Activated CD4-positive, CD25-positive, alpha-beta regulatory T cell treated with anti-CD3 and anti-CD28 coated beads, Interleukin-2, amount 50 U/mL, for 24 hours (primary cell): ENCODE measurements at regions not wholly inside any gene's neighbourhood (a gene's known extent, or its start where the extent isn't known, plus 50 kb on each side); places are given as distances from the start of the nearest gene placed in this dataset.

Experiments
- ATAC-seq, 2 donors: fragments of 150-1000 bp; cut with Tn5 transposase; one replicate each; pipeline ENCODE4 v1.10.0; 2021; ENCODE audit warnings: mild to moderate bottlenecking in 1 of 2, moderate library complexity in 1 of 2

DNA sequence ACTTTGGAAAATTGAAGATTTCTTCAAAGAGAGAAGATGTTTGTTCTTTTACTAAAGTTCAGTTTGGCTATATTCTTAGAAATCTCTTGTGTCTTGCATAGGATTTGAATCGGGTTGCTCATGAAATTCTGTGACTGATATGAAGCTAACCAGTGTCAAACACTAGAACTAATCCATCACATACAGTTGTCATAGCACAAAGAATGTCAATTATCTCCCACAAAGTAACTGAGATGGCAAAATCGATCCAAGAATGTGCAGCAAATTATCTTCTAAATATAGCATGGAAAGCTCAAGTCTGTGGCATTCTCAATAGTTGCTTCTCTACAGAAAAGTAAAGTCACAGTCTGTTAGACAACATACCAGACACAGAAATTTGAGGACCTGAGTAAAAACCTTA, 768.1 kb upstream of the LRRN3 start:
- no peak for ATAC-seq

DNA sequence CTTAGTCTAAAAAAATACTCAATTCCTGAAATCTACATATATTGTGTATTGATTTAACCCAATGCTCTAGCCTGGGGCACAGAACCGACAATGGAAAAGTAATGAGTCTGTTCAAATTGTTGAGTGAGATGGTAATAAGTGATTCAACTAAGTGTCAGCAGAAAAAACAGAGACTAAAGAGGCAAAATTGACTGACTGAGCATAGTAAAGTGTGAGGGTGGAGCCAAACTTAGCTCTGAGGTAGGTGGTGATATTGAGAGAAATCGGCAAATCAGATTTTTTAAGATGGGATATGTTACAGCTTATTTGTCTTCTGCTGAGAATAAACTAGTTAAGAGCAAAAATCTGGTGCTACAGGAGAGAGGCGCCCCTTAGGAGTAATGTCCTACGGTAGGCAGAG, 764.0 kb upstream of the LRRN3 start:
- no peak for ATAC-seq

DNA sequence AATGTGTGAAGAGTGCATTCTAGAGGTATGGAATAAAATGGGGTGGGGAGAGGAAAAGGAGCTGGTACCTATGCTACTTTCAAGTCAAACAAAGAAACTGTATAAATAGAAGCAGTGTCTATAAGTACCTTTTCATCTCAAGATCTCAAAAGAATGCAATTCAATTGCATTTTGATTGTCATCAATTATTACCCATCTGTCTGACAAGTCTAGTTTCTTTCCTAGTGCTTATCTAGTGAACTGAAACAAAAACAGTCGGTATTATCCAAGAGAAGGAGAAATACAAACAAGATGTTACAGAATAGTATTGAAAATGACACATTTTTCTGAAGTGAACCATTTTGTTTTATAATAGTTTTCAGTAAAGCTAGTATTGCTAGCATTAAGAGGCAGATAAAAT, 754.5 kb upstream of the LRRN3 start:
- no peak for ATAC-seq

DNA sequence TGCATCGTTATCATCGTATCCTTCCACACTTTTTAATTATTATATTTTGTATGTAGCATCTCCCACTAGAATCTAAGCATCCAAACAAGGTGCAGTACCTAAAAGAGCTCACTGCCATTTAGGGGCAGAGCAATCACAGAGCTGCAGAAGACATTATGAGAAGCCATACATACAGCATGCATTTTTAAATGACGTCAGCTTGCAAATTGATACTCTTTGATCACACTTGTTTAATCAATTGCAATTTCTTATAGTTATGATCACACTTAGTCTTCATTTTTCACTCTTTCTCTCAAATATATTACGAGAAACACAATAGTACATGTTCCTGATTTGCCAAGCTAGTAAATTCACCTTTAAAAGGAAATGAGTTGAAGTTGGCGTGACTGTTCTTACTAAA, 753.3 kb upstream of the LRRN3 start:
- ATAC-seq: no peak

DNA sequence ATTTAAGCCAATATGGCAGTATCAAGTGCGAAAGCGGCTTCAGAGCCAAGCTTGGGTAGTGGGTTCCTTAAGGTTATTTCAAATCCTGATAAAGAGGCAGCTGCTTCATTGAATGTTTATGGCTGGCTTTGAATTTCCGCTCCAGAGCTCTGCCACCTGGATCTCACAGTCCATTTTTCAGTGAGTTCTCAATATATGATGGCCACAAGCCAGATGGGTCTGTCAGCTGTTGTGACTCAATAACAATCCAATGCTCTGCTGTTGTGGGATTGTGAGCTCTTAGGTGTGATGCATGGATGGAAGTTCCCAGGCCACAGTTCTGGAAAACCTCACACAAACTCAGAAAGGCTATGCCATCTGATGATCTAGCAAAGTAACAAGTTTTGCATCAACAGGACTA, 743.8 kb upstream of the LRRN3 start:
- ATAC-seq: no peak

DNA sequence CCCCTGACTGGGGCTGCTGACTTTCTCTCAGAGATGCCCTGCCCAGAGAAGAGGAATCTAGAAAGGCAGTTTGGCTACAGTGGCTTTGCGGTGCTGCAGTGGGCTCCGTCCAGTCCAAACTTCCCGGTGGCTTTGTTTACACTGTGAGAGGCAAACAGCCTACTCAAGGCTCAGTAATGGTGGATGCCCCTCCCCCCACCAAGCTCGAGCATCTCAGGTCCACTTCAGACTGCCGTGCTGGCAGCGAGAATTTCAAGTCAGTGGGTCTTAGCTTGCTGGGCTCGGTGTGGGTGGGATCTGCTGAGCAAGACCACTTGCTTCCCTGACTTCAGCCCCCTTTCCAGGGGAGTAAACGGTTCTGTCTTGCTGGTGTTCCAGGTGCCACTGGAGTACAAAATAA, 734.5 kb upstream of the LRRN3 start:
- ATAC-seq: no peak

DNA sequence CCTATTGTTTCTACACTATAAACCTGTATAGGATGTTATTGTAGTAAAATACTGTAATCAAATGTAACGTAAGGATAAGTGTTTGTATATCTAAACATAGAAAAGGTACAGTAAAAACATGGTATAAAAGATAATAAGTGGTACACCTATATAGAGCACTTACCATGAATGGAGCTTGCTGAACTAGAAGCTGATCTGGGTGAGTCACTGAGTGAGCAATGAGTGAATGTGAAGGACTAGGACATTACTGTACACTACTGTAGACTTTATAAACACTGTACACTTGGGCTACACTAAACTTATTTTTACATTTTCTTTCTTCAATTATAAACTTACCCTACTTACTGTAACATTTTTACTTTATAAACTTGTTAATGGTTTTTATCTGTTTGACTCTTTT, 732.9 kb upstream of the LRRN3 start:
- no peak for ATAC-seq

DNA sequence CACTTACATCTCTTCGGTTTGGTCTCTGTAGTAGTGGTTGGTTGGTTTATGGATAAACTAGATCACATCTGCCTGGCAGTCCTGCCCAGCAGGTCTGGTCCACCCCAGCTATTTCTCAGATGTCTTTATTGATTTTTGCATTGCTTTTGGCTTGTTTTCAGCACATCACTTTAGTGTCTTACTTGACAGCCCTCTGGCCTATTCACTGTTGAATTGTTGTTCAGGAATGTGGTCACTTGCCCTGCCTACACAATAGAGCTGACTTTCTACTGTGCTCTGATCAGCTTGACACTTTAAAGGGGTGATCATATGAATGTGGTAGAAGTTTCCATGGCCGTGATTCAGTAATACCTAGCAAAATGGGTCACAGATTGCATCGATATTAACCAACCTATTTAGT, 719.2 kb upstream of the LRRN3 start:
- ATAC-seq: no peak

DNA sequence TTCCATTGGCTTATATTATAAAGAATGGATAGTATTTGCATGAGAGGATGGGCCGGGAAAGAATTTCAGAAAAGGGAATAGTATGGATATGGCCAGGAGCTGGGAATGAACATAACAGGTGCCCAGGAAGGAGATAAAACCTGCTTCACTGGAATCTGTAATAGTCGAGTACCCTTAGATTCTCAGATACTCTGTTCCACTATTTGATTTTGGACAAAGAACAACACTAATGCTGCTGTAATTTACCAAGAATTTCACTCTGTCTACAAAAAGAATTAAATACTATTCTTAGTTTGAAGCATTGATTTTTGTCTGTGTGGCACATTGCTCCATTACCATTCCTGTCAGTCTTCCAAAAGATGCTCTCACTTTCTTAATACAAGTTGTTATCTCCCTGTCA, 718.2 kb upstream of the LRRN3 start:
- ATAC-seq: no peak

DNA sequence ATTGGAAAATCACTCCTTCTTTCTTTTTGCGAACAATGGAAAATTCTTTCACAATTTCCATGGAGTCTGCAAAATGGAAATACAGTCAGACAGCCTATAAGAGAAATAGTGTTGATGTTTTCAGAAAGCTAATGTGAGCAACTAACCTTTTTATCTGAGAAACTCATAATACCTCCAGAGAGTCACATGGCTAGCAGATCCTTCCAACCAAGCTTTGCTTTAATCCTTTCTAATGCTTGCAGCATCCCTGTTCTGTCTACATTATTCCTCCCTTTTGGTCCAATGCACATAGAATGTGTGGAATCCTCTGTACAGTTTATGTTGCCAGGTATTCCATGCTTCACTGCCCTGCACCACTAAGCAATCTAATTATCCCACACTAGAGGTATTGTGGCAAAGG, 717.5 kb upstream of the LRRN3 start:
- ATAC-seq: no peak

DNA sequence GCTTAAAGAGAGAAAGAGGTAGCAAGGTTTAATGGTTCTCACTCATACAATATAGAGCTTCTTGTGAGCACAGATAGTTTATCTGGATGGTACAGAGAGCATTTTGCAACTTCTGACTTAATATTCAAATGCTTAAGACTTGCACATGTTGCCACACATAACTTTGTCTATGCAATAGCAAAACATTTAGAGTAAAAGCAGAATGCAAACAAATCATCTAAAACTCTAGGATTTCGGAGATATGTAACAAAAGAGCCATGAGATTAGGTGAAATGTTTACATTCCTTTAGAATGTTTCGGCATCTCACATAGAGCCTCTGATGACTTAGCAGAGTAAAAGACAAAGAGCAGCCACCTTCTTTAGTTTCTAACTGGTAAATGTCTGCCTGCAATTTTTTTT, 717.1 kb upstream of the LRRN3 start:
- no peak for ATAC-seq

DNA sequence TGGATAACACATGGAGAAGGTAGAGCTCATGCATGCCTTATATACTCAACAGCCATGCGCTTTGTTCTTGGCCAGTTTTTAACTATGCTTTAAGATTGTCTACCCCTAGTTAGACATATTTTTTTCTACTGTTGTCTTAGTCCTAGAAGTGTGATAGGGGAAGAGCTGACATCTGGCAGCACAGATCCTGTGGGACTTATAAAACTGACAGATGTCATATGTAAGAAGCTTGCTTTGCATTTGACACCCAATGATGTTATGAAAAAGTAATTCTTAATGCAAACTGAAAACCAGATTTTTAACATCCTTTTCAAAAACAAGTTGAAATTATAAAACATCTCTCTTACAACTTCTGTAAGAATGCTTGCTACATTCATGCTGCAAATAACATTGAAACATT, 715.9 kb upstream of the LRRN3 start:
- no peak for ATAC-seq

DNA sequence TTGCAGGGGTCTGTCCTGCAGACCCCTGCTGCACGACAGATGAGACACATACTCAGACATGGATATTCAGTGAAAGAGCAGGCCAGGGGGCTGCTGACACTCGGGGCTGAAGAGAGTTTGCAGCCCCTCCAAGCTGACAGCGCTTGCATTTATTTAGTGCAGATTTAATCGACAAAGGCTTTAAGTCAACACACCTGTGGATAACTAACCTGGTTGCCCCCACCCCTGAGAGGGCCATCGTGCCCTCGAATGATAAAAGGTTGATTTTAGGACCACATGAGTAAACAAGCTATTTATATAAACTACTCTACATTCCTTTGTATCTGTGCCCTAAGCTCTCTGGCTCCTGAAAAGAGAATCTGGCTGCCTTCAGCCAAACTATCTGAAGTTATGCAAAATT, 708.2 kb upstream of the LRRN3 start:
- ATAC-seq: no peak

DNA sequence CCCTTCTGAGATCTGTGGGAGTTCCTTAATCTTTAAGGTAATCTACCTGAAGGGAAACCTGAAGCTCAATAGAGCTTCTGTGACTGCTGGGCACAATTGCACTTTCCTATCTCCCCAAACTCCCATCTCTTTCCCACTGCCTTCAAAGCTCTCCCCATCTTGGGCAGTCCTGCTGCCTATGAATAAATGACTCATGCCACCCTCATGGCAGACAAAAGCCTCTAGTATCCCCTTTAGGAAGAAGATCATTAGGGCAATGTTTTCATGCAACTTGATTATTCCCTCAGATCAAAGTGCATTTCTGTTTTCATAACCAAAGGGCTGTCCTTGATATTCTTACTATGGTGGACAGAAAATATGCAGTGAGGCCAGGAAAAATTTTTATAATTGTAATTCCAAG, 704.9 kb upstream of the LRRN3 start:
- ATAC-seq: no peak

DNA sequence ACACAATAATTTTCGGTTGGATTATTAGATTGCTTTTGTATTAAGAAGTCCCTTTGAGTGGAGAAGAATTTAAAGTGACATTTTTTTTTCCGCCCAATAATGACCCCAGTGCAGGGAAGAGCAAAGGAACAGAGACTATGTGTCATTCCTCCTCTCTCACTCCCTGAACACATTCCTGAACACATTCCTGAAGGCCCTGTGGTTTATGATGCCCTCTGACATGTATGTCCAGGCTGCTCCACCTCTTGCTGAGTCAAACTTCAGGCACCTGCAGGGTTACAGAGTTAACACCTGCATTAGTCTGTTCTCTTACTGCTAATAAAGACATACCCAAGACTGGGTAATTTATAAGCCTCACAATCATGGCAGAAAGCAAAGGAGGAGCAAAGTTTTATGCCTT, 704.0 kb upstream of the LRRN3 start:
- no peak for ATAC-seq

DNA sequence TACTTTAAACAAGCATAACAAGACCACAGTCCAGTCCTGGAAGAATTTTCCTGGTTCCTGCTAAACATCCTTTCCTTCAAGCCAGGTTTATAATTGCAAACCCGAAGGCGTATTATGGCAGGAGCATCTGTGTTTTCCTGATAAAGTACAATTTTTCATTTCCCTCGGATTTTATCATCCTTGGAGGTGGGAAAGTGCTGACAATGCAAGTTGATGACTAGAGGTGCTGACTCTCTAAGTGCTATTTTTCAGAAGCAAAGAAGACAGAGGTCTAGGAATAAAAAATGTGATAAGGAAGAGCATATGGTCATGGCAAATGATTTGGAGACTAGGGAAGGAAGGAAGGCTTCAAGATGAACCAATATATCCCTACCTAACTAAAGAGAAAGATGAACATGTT, 703.2 kb upstream of the LRRN3 start:
- no peak for ATAC-seq

DNA sequence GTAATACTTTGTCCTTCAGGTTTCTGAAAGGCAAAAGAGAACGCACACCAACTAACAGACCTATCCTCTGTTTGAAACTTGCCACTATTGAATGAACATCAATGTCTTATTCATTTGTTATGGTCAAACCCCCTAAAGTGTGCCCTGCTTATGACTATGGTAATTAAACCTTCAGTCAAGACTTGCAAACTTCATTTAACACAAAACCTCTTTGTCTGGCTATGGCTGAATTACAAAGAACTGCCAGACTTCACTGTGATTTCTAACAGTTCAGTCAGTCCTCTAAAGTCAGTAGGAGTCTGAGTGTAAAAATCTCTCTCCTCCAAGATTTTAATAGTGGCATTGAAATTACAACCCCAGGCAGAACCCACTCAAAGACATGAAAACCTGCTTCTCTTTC, 702.5 kb upstream of the LRRN3 start:
- ATAC-seq: no peak

DNA sequence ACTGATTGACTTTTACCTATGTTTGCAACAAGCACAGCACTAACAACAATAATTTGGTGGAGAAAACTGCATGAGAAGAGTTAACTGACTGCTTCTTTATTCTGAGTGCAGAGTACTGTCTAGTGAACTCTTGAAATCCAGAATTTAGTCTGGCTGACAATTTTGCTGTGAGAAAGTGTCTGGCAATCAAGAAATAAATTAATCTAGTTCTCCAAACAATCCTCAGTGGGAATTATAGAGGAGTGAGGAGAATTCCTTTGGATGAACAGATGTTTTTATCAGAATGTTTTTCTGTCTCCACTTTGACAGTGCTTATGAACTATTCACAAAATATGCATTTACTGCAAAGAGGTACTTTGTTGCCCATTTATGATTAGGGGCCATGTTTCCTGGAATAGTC, 694.9 kb upstream of the LRRN3 start:
- no peak for ATAC-seq

DNA sequence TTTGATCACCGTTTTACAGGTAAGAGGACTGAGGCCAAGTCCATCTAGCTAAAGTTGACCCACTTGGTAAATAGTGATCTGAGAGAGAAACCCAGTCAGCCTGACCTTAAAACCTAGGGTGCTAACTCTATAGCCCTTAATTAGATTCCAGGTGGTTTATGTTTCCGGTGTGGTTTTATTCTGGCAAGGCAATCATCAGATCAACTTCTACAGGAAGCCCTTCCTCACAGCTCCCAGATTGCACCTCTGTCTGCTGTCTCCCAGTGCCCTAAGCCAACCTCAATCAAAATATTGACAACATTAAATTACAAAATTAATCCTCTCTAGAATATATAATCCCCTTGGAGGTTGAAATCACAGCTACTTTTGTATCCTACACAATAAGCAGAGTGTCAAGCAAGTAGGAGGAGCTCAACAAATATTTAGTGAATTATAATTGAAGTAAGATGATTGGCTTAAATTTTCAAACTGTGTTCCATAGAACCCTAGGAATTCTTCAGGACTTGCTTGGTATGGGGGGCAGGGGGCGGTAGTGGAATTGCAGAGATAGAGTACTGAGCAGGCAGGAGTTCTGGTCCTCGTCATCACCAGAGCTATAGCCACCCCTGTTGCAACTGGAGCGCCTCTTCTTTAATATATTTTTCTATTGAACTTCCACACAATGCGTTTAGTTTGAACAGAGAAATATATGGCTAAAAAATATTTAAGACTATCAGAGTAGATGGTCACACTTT, 692.8 kb upstream of the LRRN3 start:
- no peak for ATAC-seq

DNA sequence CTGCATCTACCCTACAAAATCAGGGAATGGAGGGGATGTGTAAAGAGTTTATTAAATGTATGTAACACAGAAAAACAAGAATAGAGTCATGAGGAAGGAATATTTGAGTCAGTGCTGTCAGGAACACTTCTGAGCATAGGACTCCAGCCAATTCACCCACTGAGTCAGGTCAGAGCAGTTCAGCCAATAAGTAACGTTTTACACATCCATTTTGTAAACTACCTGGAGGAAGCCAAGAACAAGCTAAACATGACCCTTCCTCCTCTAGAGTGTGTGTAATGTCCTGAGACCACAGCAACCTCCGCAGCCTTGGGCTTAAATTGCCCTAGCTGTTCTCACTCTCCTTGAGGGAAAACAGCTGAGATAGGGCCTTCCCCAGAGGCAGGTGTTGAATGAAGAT, 691.5 kb upstream of the LRRN3 start:
- no peak for ATAC-seq

DNA sequence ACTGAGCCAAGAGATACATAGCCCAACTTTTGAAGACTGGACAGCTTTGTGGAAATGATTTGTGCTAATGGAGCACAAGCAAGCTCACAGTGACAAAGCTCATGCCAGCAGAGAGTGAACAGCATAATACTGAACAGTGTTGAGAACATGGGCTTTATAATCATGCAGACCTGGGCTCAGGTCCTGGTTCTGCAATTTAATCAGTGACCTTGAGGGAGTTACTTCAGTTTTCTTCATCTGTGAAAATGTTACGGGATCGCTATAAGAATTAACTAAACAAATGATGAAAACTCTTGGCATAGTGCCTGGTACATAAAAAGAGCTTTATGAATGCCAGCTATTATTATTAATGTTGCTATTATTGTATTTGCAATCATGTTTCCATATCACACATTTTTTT, 690.5 kb upstream of the LRRN3 start:
- no peak for ATAC-seq

DNA sequence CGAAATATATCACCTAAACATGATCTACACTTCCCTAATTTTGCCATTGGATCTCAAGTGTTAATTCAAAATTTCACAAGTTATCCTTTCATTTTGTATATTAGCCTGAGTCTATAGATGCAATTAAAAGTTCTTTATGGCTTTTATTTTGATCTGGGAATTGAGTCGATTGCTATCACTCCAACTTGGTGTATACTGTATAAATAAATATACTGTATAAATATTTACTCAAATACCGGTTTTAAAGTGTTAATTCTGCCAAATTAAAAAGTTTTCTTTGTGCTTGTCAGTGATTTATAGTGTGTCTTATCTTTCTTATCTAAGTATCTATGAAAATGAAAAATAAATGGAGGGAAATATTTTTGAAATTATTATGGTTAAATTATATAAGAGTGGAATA, 683.7 kb upstream of the LRRN3 start:
- no peak for ATAC-seq

DNA sequence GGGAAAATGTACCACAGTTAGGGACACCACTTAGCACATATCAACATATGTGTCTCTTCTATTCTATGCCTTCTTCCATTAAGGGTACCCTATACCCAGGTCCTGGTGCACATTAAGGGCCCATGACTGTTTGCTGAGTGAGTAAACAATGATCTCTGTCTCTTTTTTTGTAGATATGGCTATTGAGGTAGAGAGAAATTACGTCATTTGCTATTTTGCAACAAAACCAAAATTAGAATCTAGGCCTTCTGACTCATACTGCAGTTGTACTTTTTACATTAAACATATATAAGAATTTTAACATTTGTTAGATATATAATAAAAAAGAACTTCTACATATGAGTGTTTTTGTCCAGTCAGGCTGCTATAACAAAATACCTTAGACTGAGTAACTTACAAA, 683.2 kb upstream of the LRRN3 start:
- no peak for ATAC-seq

DNA sequence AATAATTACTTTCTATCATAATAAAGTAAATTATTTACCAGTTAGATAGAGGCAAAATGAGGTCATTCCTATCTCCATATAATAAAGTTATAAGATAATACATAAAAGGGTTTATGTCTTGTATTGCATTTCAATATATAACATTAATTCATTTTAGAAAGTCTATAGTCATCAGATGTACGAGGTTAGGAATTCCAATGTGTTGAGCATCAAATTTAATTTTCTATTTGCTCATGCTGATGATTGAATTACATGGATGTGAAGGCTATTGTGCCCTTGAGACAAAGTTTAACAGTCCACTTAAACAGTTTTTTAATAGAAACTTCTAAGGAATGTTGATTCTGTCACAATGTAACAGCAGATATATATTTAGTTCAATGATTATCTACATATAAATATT, 678.3 kb upstream of the LRRN3 start:
- ATAC-seq: no peak

DNA sequence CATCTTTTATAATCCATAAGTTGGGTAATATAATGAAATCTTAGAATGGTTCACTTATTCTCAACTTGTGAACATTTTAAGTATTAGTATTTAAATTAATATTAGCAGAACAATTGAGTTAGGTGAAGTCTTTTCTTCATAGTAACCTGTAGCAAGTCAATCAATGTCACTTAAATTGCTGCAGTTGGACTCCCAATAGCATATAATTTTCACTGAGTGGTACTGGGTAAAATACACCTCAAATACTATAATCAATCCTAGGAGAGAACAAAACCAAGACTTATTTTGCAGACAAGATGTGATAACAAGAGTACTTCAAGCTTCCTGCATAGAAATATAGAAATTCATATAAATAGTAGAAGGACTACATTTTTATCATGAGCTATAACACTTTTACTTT, 677.9 kb upstream of the LRRN3 start:
- ATAC-seq: no peak

DNA sequence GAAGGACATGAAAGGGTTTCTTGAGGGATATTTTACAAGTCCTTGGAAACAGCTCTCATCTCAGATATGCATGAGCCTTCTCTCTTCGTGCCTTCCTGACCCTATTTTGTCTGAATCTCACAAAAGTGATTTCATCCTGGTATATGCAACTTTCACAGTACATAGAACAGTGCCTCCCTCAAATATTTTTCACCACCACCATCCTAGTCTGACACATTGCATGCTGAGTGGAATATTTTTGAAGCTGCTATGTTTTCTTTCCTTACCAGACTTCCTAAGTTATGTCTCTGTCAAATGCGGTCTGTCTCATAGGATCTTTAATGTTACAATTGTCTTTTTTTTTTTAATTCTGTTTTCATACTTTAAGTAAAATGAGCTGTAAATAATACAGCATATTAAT, 673.3 kb upstream of the LRRN3 start:
- no peak for ATAC-seq
